ENCODE measurements at regions not wholly inside any gene's neighbourhood (a gene's known extent, or its start where the extent isn't known, plus 50 kb on each side); places are given as distances from the start of the nearest gene placed in this dataset.

GRCh38 chr3:64935971-64936370 is 248.2 kb upstream of the ADAMTS9 start:
- DNase-seq (ENCODE audit: extremely low spot score), result no peak
- TF ChIP-seq CTCF (IDR thresholded peaks at IDR 0.05; ENCODE audit: control extremely low read depth, extremely low read depth, low read depth, missing control alignments), result no peak
- CTCF ChIA-PET, result no interaction called here
- POLR2A ChIA-PET, result no interaction called here

- CTCF ChIA-PET, result no interaction called here
- DNase-seq (ENCODE audit: extremely low spot score), result no peak
- POLR2A ChIA-PET, result no interaction called here
- no peak for TF ChIP-seq CTCF (IDR thresholded peaks at IDR 0.05; ENCODE audit: control extremely low read depth, extremely low read depth, low read depth, missing control alignments)
These were observed 245.0 kb upstream of the ADAMTS9 start for GRCh38 chr3:64932666-64933342.

- no peak for DNase-seq (ENCODE audit: extremely low spot score)
- POLR2A ChIA-PET, result no interaction called here
- CTCF ChIA-PET, result no interaction called here
- no peak for TF ChIP-seq CTCF (IDR thresholded peaks at IDR 0.05; ENCODE audit: control extremely low read depth, extremely low read depth, low read depth, missing control alignments)
These were observed 244.3 kb upstream of the ADAMTS9 start for GRCh38 chr3:64932016-64932518.

GRCh38 chr3:64930891-64931290 is 243.1 kb upstream of the ADAMTS9 start:
- TF ChIP-seq CTCF (IDR thresholded peaks at IDR 0.05; ENCODE audit: control extremely low read depth, extremely low read depth, low read depth, missing control alignments), result no peak
- CTCF ChIA-PET, result no interaction called here
- no peak for DNase-seq (ENCODE audit: extremely low spot score)
- POLR2A ChIA-PET, result no interaction called here

GRCh38 chr3:64928683-64929082 is 240.9 kb upstream of the ADAMTS9 start:
- no peak for DNase-seq (ENCODE audit: extremely low spot score)
- TF ChIP-seq CTCF (IDR thresholded peaks at IDR 0.05; ENCODE audit: control extremely low read depth, extremely low read depth, low read depth, missing control alignments), result no peak
- ChIA-PET CTCF (interaction anchor here (2.2 kb wide), 1 partner anchor 9 kb away, joined by 5 read pairs; no protein-coding TSS in a partner anchor), POLR2A (no interaction called here)

GRCh38 chr3:64927689-64928088 is 239.9 kb upstream of the ADAMTS9 start:
- TF ChIP-seq CTCF (IDR thresholded peaks at IDR 0.05; ENCODE audit: control extremely low read depth, extremely low read depth, low read depth, missing control alignments), result no peak
- ChIA-PET POLR2A (no interaction called here), CTCF (no interaction called here)
- no peak for DNase-seq (ENCODE audit: extremely low spot score)

All from GM10248 (cell line).